ENCODE measurements at regions not wholly inside any gene's neighbourhood (a gene's known extent, or its start where the extent isn't known, plus 50 kb on each side); places are given as distances from the start of the nearest gene placed in this dataset.

DNA sequence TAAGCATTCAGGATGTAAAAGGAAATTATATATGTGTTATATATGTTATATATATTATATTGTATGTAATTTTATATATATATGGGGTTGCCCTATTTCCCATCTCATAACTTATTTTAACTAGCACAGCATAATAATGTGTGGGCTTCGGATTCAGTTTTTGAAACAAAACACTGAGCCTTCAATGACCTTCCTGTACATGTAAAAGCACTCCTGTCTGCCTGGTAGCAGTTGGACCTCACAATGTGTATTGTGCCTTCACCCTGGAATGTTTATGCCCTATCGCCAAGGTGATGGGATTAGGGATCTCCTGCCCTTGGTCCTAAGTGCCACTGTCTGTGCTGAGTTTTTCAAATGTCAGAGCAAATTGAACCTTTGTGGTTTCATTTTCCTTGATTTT, 968.8 kb downstream of the TUBA3C start:
- TF ChIP-seq, protein P1, sequence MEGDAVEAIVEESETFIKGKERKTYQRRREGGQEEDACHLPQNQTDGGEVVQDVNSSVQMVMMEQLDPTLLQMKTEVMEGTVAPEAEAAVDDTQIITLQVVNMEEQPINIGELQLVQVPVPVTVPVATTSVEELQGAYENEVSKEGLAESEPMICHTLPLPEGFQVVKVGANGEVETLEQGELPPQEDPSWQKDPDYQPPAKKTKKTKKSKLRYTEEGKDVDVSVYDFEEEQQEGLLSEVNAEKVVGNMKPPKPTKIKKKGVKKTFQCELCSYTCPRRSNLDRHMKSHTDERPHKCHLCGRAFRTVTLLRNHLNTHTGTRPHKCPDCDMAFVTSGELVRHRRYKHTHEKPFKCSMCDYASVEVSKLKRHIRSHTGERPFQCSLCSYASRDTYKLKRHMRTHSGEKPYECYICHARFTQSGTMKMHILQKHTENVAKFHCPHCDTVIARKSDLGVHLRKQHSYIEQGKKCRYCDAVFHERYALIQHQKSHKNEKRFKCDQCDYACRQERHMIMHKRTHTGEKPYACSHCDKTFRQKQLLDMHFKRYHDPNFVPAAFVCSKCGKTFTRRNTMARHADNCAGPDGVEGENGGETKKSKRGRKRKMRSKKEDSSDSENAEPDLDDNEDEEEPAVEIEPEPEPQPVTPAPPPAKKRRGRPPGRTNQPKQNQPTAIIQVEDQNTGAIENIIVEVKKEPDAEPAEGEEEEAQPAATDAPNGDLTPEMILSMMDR (IDR thresholded peaks at IDR 0.05; ENCODE audit: low read depth, low read length), result no peak
- TF ChIP-seq EZH2phosphoT487 (IDR thresholded peaks at IDR 0.05; ENCODE audit: low read depth), result no peak
